ENCODE measurements at regions not wholly inside any gene's neighbourhood (a gene's known extent, or its start where the extent isn't known, plus 50 kb on each side); places are given as distances from the start of the nearest gene placed in this dataset.

DNA sequence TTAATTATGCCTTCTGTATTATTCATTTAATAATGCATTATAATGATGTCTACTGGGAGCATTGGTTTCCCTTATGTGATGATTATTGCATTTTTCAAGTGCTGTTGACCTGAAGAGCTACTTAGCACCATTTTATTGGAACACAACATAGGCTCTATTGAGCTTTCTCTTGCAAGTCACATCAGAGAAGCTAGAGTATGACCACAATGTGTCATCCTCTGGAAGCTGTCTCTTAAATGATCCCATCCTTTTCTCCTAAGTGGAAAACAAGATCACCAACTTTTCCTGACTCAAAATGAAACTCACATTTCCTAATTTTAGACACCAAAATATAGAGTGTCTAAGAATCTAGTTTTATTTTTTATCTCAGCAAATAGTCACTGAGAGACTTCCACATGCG lies 1451.9 kb downstream of the PCDH7 start:
- H3K27ac ChIP-seq (ENCODE audit: low read depth, low read length, poor library complexity, severe bottlenecking): no peak overlapping the region
- H3K36me3 ChIP-seq (ENCODE audit: insufficient read depth, low read length): no peaks in the 10 kb centered on the region
- no peak overlapping the region for H3K4me2 ChIP-seq (ENCODE audit: low read length)

DNA sequence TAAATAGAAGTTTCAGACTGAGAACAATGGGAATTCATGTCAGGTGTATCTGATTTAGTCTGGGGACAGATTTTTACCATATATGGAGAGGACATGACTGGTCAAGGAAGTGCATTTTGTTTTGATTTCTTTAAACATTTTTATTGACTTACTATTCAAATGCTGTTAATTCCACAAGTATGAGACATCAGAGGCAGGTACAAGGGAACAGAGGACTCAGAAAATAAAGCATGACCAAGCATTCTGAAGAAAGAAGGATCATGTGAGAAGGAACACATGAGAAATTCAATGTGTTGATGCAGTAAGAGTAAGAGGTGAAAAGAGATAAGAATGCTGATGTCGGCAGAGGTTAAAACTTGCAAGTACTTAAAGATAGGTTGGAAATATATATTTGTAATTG lies 1452.6 kb downstream of the PCDH7 start:
- H3K4me3 ChIP-seq (ENCODE audit: low read depth, low read length, poor library complexity, severe bottlenecking): no peak overlapping the region
- no peak for TF ChIP-seq CTCF (IDR thresholded peaks at IDR 0.05; ENCODE audit: low read length)
- no peak for TF ChIP-seq EZH2 (IDR thresholded peaks at IDR 0.05; ENCODE audit: borderline replicate concordance, low read length)
- H3K4me1 ChIP-seq (ENCODE audit: insufficient read depth, low read length, severe bottlenecking): no peaks in the 10 kb centered on the region
- no peaks in the 10 kb centered on the region for H3K36me3 ChIP-seq (ENCODE audit: insufficient read depth, low read length)
- no peak overlapping the region for H3K27ac ChIP-seq (ENCODE audit: low read depth, low read length, poor library complexity, severe bottlenecking)
- H3K27me3 ChIP-seq (ENCODE audit: insufficient read depth, low read length): no peaks in the 10 kb centered on the region
- no peaks in the 10 kb centered on the region for H3K9me3 ChIP-seq (ENCODE audit: low read length)
- H2AFZ ChIP-seq (ENCODE audit: low read length): no peak overlapping the region
- H3K9me2 ChIP-seq (ENCODE audit: low read depth, low read length): no peaks in the 10 kb centered on the region
- no peaks in the 10 kb centered on the region for H4K20me1 ChIP-seq (ENCODE audit: insufficient read depth, low read length)
- H3K79me2 ChIP-seq (ENCODE audit: insufficient read depth, low read length): no peaks in the 10 kb centered on the region
- no peaks in the 10 kb centered on the region for H3F3A ChIP-seq (ENCODE audit: insufficient read depth, low read length)
- H3K4me2 ChIP-seq (ENCODE audit: low read length): no peak overlapping the region
- H3K9ac ChIP-seq (ENCODE audit: low read length): no peak overlapping the region

More for the DNA sequence above, 1451.9 kb downstream of the PCDH7 start:
- H3K79me2 ChIP-seq (ENCODE audit: insufficient read depth, low read length): no peaks in the 10 kb centered on the region
- no peaks in the 10 kb centered on the region for H3K9me2 ChIP-seq (ENCODE audit: low read depth, low read length)
- H3K27me3 ChIP-seq (ENCODE audit: insufficient read depth, low read length): no peaks in the 10 kb centered on the region
- H2AFZ ChIP-seq (ENCODE audit: low read length): no peak overlapping the region
- no peak overlapping the region for H3K9ac ChIP-seq (ENCODE audit: low read length)
- TF ChIP-seq EZH2 (IDR thresholded peaks at IDR 0.05; ENCODE audit: borderline replicate concordance, low read length) (no peak), CTCF (IDR thresholded peaks at IDR 0.05; ENCODE audit: low read length) (no peak)
- no peaks in the 10 kb centered on the region for H3K9me3 ChIP-seq (ENCODE audit: low read length)
- no peaks in the 10 kb centered on the region for H3F3A ChIP-seq (ENCODE audit: insufficient read depth, low read length)
- H4K20me1 ChIP-seq (ENCODE audit: insufficient read depth, low read length): no peaks in the 10 kb centered on the region
- no peaks in the 10 kb centered on the region for H3K4me1 ChIP-seq (ENCODE audit: insufficient read depth, low read length, severe bottlenecking)
- no peak overlapping the region for H3K4me3 ChIP-seq (ENCODE audit: low read depth, low read length, poor library complexity, severe bottlenecking)

DNA sequence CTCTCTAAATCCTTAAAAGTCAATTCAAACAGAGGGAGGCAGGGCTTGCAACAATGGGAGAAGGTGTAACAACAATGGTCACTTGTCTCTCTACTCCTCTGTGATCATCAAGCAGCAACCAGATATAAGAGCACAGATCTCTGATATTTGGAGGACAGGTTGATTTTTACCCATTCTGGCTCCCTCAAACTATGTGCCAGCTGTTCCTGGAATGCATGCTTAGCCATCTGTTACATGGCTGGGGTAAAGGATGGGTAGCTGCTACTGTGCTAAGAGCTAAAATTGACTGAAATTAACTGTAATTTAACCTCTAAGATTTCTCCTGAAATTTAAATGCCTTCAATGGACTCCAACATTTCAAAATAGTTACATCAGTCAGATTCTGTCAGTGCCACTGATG lies 1459.9 kb downstream of the PCDH7 start:
- TF ChIP-seq CTCF (IDR thresholded peaks at IDR 0.05; ENCODE audit: low read length): no peak
- no peak for TF ChIP-seq EZH2 (IDR thresholded peaks at IDR 0.05; ENCODE audit: borderline replicate concordance, low read length)
- no peak overlapping the region for H3K9ac ChIP-seq (ENCODE audit: low read length)
- H4K20me1 ChIP-seq (ENCODE audit: insufficient read depth, low read length): no peaks in the 10 kb centered on the region
- no peaks in the 10 kb centered on the region for H3K79me2 ChIP-seq (ENCODE audit: insufficient read depth, low read length)
- no peaks in the 10 kb centered on the region for H3K4me1 ChIP-seq (ENCODE audit: insufficient read depth, low read length, severe bottlenecking)
- no peaks in the 10 kb centered on the region for H3K9me2 ChIP-seq (ENCODE audit: low read depth, low read length)
- H3K4me3 ChIP-seq (ENCODE audit: low read depth, low read length, poor library complexity, severe bottlenecking): no peak overlapping the region
- no peak overlapping the region for H2AFZ ChIP-seq (ENCODE audit: low read length)
- H3K36me3 ChIP-seq (ENCODE audit: insufficient read depth, low read length): no peaks in the 10 kb centered on the region
- H3K4me2 ChIP-seq (ENCODE audit: low read length): no peak overlapping the region
- no peaks in the 10 kb centered on the region for H3F3A ChIP-seq (ENCODE audit: insufficient read depth, low read length)
- no peak overlapping the region for H3K27ac ChIP-seq (ENCODE audit: low read depth, low read length, poor library complexity, severe bottlenecking)
- no peaks in the 10 kb centered on the region for H3K9me3 ChIP-seq (ENCODE audit: low read length)
- H3K27me3 ChIP-seq (ENCODE audit: insufficient read depth, low read length): no peaks in the 10 kb centered on the region

All from OCI-LY1 (cell line).